Neuronal stem cell (in vitro differentiated cells): ENCODE measurements at regions not wholly inside any gene's neighbourhood (a gene's known extent, or its start where the extent isn't known, plus 50 kb on each side); places are given as distances from the start of the nearest gene placed in this dataset.
A peak's percentile ranks its signal among the peaks of the same experiment; 100 is the strongest.

Experiments
- DNase-seq: peaks from one replicate; pipeline ENCODE4 v3.0.0-alpha.2; 2013; ENCODE audit warnings: low spot score
- H2AFZ ChIP-seq: one replicate; pipeline ENCODE4 v1.6.1; 2013; ENCODE audit warnings: mild to moderate bottlenecking, low read length, inconsistent platforms
- H2AK5ac ChIP-seq: 2 replicates; pipeline ENCODE4 v1.6.1; 2013; ENCODE audit warnings: low read depth, mild to moderate bottlenecking, inconsistent platforms, low read length, moderate library complexity, mixed read lengths
- H2BK120ac ChIP-seq: 2 replicates; pipeline ENCODE4 v1.6.1; 2013; ENCODE audit warnings: low read depth, mild to moderate bottlenecking, inconsistent platforms, low read length, moderate library complexity, mixed read lengths
- H2BK12ac ChIP-seq: one replicate; pipeline ENCODE4 v1.6.1; 2013; ENCODE audit warnings: low read length, inconsistent platforms
- H2BK15ac ChIP-seq: 2 replicates; pipeline ENCODE4 v1.6.1; 2013; ENCODE audit warnings: mild to moderate bottlenecking, low read length, inconsistent platforms, mixed read lengths
- H2BK5ac ChIP-seq: one replicate; pipeline ENCODE4 v1.6.1; 2013; ENCODE audit warnings: inconsistent platforms, mild to moderate bottlenecking, low read length, moderate library complexity
- H3K14ac ChIP-seq: one replicate; pipeline ENCODE4 v1.6.1; 2013; ENCODE audit warnings: low read length, inconsistent platforms
- H3K18ac ChIP-seq: 2 replicates; pipeline ENCODE4 v1.6.1; 2013; ENCODE audit warnings: low read length, inconsistent platforms
- H3K23ac ChIP-seq: 2 replicates; pipeline ENCODE4 v1.6.1; 2013; ENCODE audit warnings: low read depth, mild to moderate bottlenecking, mixed read lengths, low read length, inconsistent platforms; ENCODE audit not compliant: poor library complexity
- H3K27ac ChIP-seq: replicated peaks from 3 replicates; pipeline ENCODE4 v1.5.1; 2013; ENCODE audit warnings: low read length, inconsistent platforms
- H3K27me3 ChIP-seq, 3 experiments: 2 replicates each; pipeline ENCODE4 v1.6.1; 2013; ENCODE audit warnings: low read length in 3 of 3, mild to moderate bottlenecking in 2 of 3, inconsistent platforms in 1 of 3, low read depth in 1 of 3, mixed read lengths in 1 of 3, moderate library complexity in 1 of 3; ENCODE audit not compliant: control insufficient read depth in 3 of 3, insufficient read depth in 3 of 3
- H3K36me3 ChIP-seq, 2 donors: replicated peaks in 1 of 2; 2 replicates each; pipeline ENCODE4 v1.6.1; 2013; ENCODE audit warnings: low read length in 2 of 2; ENCODE audit not compliant: control insufficient read depth in 2 of 2, insufficient read depth in 2 of 2
- H3K4ac ChIP-seq: 2 replicates; pipeline ENCODE4 v1.6.1; 2013; ENCODE audit warnings: inconsistent platforms, mild to moderate bottlenecking, low read length, moderate library complexity
- H3K4me1 ChIP-seq, 2 donors: 1 replicate in 1 of 2; 2 replicates in 1 of 2; pipeline ENCODE4 v1.6.1; 2013; ENCODE audit warnings: low read length in 2 of 2, low read depth in 1 of 2; ENCODE audit not compliant: control insufficient read depth in 2 of 2, insufficient read depth in 1 of 2
- H3K4me2 ChIP-seq: one replicate; pipeline ENCODE4 v1.6.1; 2013; ENCODE audit warnings: mild to moderate bottlenecking, low read length, inconsistent platforms; ENCODE audit not compliant: insufficient read depth, poor library complexity, severe bottlenecking
- H3K4me3 ChIP-seq, 2 donors: 2 replicates each; pipeline ENCODE4 v1.5.1; 2013; ENCODE audit warnings: low read length in 2 of 2, mild to moderate bottlenecking in 2 of 2, inconsistent platforms in 1 of 2, moderate library complexity in 1 of 2
- H3K79me1 ChIP-seq: one replicate; pipeline ENCODE4 v1.6.1; 2013; ENCODE audit warnings: low read depth, mild to moderate bottlenecking, inconsistent platforms, low read length, moderate library complexity
- H3K9ac ChIP-seq: one replicate; pipeline ENCODE4 v1.6.1; 2013; ENCODE audit warnings: mild to moderate bottlenecking, low read depth, low read length, inconsistent platforms; ENCODE audit not compliant: poor library complexity
- H3K9me3 ChIP-seq, 2 donors: replicated peaks in 1 of 2; 2 replicates each; pipeline versions ENCODE3 to v1.6.1; 2013; ENCODE audit warnings: low read length in 2 of 2, mild to moderate bottlenecking in 2 of 2, inconsistent platforms in 1 of 2, low read depth in 1 of 2, mixed read lengths in 1 of 2, moderate library complexity in 1 of 2; ENCODE audit not compliant: control insufficient read depth in 2 of 2, insufficient read depth in 1 of 2
- H4K8ac ChIP-seq: one replicate; pipeline ENCODE4 v1.6.1; 2013; ENCODE audit warnings: low read depth, mild to moderate bottlenecking, inconsistent platforms, low read length, moderate library complexity
- H4K91ac ChIP-seq: one replicate; pipeline ENCODE4 v1.6.1; 2013; ENCODE audit warnings: low read length, low read depth, mild to moderate bottlenecking, inconsistent platforms; ENCODE audit not compliant: poor library complexity
- WGBS, 2 donors: extraction: QIAGEN DNeasy Blood & Tissue Kit; methylation state at CpG; one replicate each; pipeline ENCODE4 v1.1.7; 2013; ENCODE audit warnings: missing lambda C conversion rate in 2 of 2, mixed read lengths in 1 of 2; ENCODE audit not compliant: insufficient read length in 2 of 2, insufficient replicate concordance in 1 of 2; ENCODE audit errors: extremely low coverage in 2 of 2; 5-methylcytosine and 5-hydroxymethylcytosine counted together

- Histone ChIP-seq H2BK15ac (no peak overlapping the region), H3K9me3 (no peaks in the 10 kb centered on the region), H3K4me3 (no peak overlapping the region), H2BK12ac (no peak overlapping the region), H3K4me2 (no peak overlapping the region), H4K8ac (no peak overlapping the region), H4K91ac (no peak overlapping the region), H3K4ac (no peak overlapping the region), H2AK5ac (no peak overlapping the region), H3K14ac (no peak overlapping the region), H2BK5ac (no peak overlapping the region), H3K9ac (no peak overlapping the region), H3K36me3 (no peaks in the 10 kb centered on the region), H3K18ac (no peak overlapping the region), H3K27ac (no peak overlapping the region), H2BK120ac (no peak overlapping the region), H3K27me3 (no peaks in the 10 kb centered on the region), H3K4me1 (peaks cover 0 to 2% of the 10 kb centered on the region in 2 donors), H3K23ac (no peak overlapping the region), H2AFZ (peak overlapping the region; percentile 19), H3K79me1 (no peaks in the 10 kb centered on the region)
- no CpG with 5 or more reads among the region's 2 CpGs for WGBS, 2 donors
- DNase-seq = no peak
Measured at GRCh38 chr6:144912474-144912873, 627.3 kb downstream of the UTRN start.

DNA sequence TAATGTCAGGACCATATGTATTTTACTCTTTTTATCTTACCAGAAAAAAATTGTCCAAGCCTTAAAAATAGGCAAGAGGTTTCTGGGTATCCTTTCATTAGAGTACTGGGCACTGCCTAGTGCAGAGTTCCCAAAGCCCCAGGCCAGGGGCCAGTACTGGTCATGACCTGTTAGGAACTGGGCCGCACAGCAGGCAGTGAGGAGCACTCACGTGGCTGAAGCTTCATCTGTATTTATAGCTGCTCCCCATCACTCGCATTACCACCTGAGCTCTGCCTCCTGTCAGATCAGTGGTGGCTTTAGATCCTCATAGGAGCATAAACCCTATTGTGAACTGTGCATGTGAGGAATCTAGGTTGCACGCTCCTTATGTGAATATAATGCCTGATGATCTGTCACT, 632.9 kb downstream of the UTRN start:
- Histone ChIP-seq H3K9me3 (no peaks in the 10 kb centered on the region), H2BK12ac (no peak overlapping the region), H2AFZ (no peak overlapping the region), H4K91ac (no peak overlapping the region), H4K8ac (no peak overlapping the region), H3K27ac (no peak overlapping the region), H3K18ac (no peak overlapping the region), H3K4me2 (no peak overlapping the region), H3K36me3 (no peaks in the 10 kb centered on the region), H3K9ac (no peak overlapping the region), H2AK5ac (no peak overlapping the region), H2BK120ac (no peak overlapping the region), H2BK5ac (no peak overlapping the region), H3K4ac (no peak overlapping the region), H3K23ac (no peak overlapping the region), H3K14ac (no peak overlapping the region), H3K27me3 (no peaks in the 10 kb centered on the region), H3K4me1 (peaks cover 1 to 3% of the 10 kb centered on the region in 2 donors), H3K79me1 (no peaks in the 10 kb centered on the region), H3K4me3 (no peak overlapping the region), H2BK15ac (no peak overlapping the region)
- no peak for DNase-seq
- WGBS, 2 donors = no CpG with 5 or more reads among the region's 4 CpGs

DNA sequence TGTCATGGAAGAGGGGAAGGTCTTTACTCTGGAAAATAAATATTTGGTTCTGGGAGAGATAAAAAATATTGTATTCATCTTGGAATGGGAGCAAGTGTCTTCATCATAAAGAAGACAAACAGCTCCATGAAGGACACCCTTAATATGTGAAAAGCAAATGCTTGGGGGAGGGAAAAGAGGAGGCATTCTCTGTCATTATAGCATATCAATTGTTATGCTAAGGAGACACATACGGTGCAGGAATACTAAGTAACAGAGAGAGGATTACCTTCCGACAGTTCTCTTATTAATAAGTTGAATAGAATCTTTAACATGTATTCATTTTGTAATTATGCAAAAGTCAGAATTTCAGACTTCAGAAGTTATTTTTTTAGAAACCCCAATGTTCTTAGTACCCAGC, 634.4 kb downstream of the UTRN start:
- no peak overlapping the region for H4K91ac ChIP-seq
- no peak overlapping the region for H3K4me2 ChIP-seq
- H2BK15ac ChIP-seq = no peak overlapping the region
- no peak overlapping the region for H2BK12ac ChIP-seq
- no peaks in the 10 kb centered on the region for H3K27me3 ChIP-seq
- no peak overlapping the region for H3K18ac ChIP-seq
- H3K4me3 ChIP-seq = no peak overlapping the region
- no peak overlapping the region for H2AK5ac ChIP-seq
- no peaks in the 10 kb centered on the region for H3K9me3 ChIP-seq
- H3K23ac ChIP-seq = no peak overlapping the region
- no CpG with 5 or more reads among the region's 2 CpGs for WGBS, 2 donors
- peaks cover 1 to 3% of the 10 kb centered on the region in 2 donors for H3K4me1 ChIP-seq
- no peak overlapping the region for H3K14ac ChIP-seq
- no peak overlapping the region for H3K9ac ChIP-seq
- H2BK120ac ChIP-seq = no peak overlapping the region
- no peak overlapping the region for H3K4ac ChIP-seq
- DNase-seq = no peak
- H2BK5ac ChIP-seq = no peak overlapping the region
- H4K8ac ChIP-seq = no peak overlapping the region
- H2AFZ ChIP-seq = no peak overlapping the region
- H3K79me1 ChIP-seq = no peaks in the 10 kb centered on the region
- no peaks in the 10 kb centered on the region for H3K36me3 ChIP-seq
- no peak overlapping the region for H3K27ac ChIP-seq

GRCh38 chr6:144920391-144920961, 635.3 kb downstream of the UTRN start:
- peak overlapping the region; percentile 17 for H2AFZ ChIP-seq
- no peak overlapping the region for H2BK15ac ChIP-seq
- no peaks in the 10 kb centered on the region for H3K36me3 ChIP-seq
- H2AK5ac ChIP-seq = no peak overlapping the region
- H3K27me3 ChIP-seq = no peaks in the 10 kb centered on the region
- H3K9ac ChIP-seq = no peak overlapping the region
- no peak overlapping the region for H4K91ac ChIP-seq
- no peak overlapping the region for H3K4ac ChIP-seq
- H2BK120ac ChIP-seq = no peak overlapping the region
- no peak overlapping the region for H2BK12ac ChIP-seq
- H3K14ac ChIP-seq = no peak overlapping the region
- no peak overlapping the region for H3K27ac ChIP-seq
- H2BK5ac ChIP-seq = no peak overlapping the region
- no peak overlapping the region for H3K18ac ChIP-seq
- no peaks in the 10 kb centered on the region for H3K79me1 ChIP-seq
- WGBS, 2 donors = no CpG with 5 or more reads among the region's 4 CpGs
- H3K4me1 ChIP-seq = peaks cover 1 to 3% of the 10 kb centered on the region in 2 donors
- H4K8ac ChIP-seq = no peak overlapping the region
- no peak overlapping the region for H3K4me2 ChIP-seq
- H3K9me3 ChIP-seq = no peaks in the 10 kb centered on the region
- H3K23ac ChIP-seq = no peak overlapping the region
- no peak for DNase-seq
- H3K4me3 ChIP-seq = no peak overlapping the region
